Liver (tissue), 3 donors: ENCODE measurements at regions not wholly inside any gene's neighbourhood (a gene's known extent, or its start where the extent isn't known, plus 50 kb on each side); places are given as distances from the start of the nearest gene placed in this dataset.

ENCODE experiments used
- ATF3 ChIP-seq: IDR thresholded peaks from 2 replicates; pipeline ENCODE4 v1.6.1; 2016; ENCODE audit warnings: antibody characterized with exemption
- FOXA1 ChIP-seq: IDR thresholded peaks from 2 replicates; pipeline ENCODE4 v1.6.1; 2016; ENCODE audit warnings: antibody characterized with exemption
- GABPA ChIP-seq, 2 donors: IDR thresholded peaks in 1 of 2; conservative IDR thresholded peaks in 1 of 2; 2 replicates each; pipeline ENCODE4 v1.6.1; 2016; ENCODE audit warnings: antibody characterized with exemption in 2 of 2, mild to moderate bottlenecking in 1 of 2, moderate library complexity in 1 of 2
- MAX ChIP-seq: IDR thresholded peaks from 2 replicates; pipeline ENCODE4 v1.6.1; 2016; ENCODE audit warnings: antibody characterized with exemption
- RAD21 ChIP-seq, 2 donors: IDR thresholded peaks; 2 replicates each; pipeline ENCODE4 v1.6.1; 2016; ENCODE audit warnings: antibody characterized with exemption in 2 of 2, mild to moderate bottlenecking in 2 of 2
- REST ChIP-seq: IDR thresholded peaks from 2 replicates; pipeline ENCODE4 v1.6.1; 2016; ENCODE audit warnings: antibody characterized with exemption, mild to moderate bottlenecking
- RXRA ChIP-seq, 2 donors: IDR thresholded peaks; 2 replicates each; pipeline ENCODE4 v1.6.1; 2017 to 2018; ENCODE audit warnings: antibody characterized with exemption in 2 of 2, mild to moderate bottlenecking in 1 of 2
- SP1 ChIP-seq: IDR thresholded peaks from 2 replicates; pipeline ENCODE4 v1.6.1; 2018; ENCODE audit warnings: antibody characterized with exemption, mild to moderate bottlenecking
- TAF1 ChIP-seq: conservative IDR thresholded peaks from 2 replicates; pipeline ENCODE4 v1.6.1; 2016; ENCODE audit warnings: antibody characterized with exemption, mild to moderate bottlenecking
- YY1 ChIP-seq: IDR thresholded peaks from 2 replicates; pipeline ENCODE4 v1.6.1; 2016; ENCODE audit warnings: antibody characterized with exemption, mild to moderate bottlenecking
- TF ChIP-seq, protein P1 (sequence below): fragments of 150-350 bp; IDR thresholded peaks from 2 replicates; pipeline ENCODE4 v1.5.1; 2017; ENCODE audit warnings: improper control_type of control experiment, low read depth, low read length; ENCODE audit not compliant: missing input control
- donor health status: healthy.
- donor health status: healthy.

- no peak for TF ChIP-seq TAF1
- TF ChIP-seq, protein P1, sequence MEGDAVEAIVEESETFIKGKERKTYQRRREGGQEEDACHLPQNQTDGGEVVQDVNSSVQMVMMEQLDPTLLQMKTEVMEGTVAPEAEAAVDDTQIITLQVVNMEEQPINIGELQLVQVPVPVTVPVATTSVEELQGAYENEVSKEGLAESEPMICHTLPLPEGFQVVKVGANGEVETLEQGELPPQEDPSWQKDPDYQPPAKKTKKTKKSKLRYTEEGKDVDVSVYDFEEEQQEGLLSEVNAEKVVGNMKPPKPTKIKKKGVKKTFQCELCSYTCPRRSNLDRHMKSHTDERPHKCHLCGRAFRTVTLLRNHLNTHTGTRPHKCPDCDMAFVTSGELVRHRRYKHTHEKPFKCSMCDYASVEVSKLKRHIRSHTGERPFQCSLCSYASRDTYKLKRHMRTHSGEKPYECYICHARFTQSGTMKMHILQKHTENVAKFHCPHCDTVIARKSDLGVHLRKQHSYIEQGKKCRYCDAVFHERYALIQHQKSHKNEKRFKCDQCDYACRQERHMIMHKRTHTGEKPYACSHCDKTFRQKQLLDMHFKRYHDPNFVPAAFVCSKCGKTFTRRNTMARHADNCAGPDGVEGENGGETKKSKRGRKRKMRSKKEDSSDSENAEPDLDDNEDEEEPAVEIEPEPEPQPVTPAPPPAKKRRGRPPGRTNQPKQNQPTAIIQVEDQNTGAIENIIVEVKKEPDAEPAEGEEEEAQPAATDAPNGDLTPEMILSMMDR, result no peak
- no peak for TF ChIP-seq REST
- no peak for TF ChIP-seq RAD21 (IDR thresholded peaks at IDR 0.05)
- no peak for TF ChIP-seq YY1
- TF ChIP-seq MAX, result no peak
- no peak for TF ChIP-seq SP1
- no peak for TF ChIP-seq RXRA (IDR thresholded peaks at IDR 0.05)
- TF ChIP-seq FOXA1, result no peak
- TF ChIP-seq GABPA (IDR thresholded peaks at IDR 0.05 in 1 of 2, conservative IDR thresholded peaks at IDR 0.05 in 1 of 2), result no peak
- no peak for TF ChIP-seq ATF3
Measured at GRCh38 chr3:46143951-46144473, 64.1 kb downstream of the CCR1 start.
